Lung microvascular endothelial cell (primary cell): ENCODE measurements at regions not wholly inside any gene's neighbourhood (a gene's known extent, or its start where the extent isn't known, plus 50 kb on each side); places are given as distances from the start of the nearest gene placed in this dataset.
"Not testable (repeated sequence)": the region's sequence is repeated elsewhere in the genome, so short reads cannot be mapped to it uniquely, and the experiment has no call there.

Experiments used
- DNase-seq, 2 donors: peaks; one replicate each; pipeline versions ENCODE4 v3.0.0 to v3.0.0-alpha.2; 2010; ENCODE audit warnings: low read depth in 2 of 2

DNA sequence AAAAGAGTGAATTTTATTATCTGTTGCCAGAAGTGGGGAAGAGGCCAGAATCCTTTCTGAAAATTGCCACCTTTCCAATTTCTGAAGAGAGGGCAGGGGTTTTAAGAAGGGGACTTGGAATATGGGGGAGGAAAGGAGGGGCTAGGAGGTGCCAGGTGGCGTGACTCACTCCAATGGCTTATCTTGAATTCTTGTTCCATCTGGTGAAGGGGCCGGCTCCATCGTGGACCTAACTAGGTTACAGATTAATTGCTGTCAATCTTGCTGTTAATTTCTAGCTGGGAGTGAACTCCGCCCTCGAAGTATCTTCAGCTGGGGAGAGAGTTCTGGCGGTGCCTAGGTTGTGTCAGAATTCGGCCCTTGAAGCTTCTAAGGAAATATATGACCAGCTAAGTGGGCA is 138.7 kb downstream of the YTHDC2 start:
- no peak for DNase-seq

DNA sequence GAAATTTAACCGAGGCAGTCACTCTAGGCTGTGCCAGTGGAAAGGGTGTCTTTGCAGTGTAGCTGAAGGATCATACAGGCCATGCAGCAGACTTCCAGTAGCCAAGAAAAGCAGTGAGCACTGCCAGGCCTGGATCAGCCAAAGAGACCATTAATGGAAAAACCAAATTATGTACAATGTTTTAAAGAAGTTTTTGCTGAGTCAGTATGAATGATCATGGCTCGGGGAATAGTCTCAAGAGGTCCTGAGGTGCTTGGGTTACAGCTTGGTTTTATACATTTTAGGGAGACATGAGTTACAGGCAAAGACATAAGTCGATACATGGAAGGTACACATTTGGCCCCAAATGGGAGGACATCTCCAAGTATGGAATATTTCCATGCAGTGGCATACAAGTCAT is 141.3 kb downstream of the YTHDC2 start:
- no peak for DNase-seq

DNA sequence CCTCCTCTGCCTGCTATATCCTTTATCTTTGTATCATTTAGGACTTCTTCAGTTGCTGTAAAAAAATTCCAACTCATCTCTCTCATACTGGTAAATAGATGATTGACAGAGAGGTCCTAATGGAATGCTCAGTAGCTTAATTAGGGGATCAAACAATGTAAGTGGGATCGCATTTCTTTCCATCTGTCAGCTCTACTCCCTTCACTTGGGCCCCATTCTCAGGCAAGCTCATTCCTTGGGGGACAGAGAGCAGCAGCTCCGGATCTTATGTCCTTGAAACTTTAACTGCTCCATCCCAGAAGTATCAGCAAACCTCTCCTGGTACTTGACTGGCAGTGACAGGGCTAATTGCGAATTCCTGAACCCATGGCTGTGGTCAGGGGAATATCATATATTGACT is 146.7 kb downstream of the YTHDC2 start:
- no peak for DNase-seq

DNA sequence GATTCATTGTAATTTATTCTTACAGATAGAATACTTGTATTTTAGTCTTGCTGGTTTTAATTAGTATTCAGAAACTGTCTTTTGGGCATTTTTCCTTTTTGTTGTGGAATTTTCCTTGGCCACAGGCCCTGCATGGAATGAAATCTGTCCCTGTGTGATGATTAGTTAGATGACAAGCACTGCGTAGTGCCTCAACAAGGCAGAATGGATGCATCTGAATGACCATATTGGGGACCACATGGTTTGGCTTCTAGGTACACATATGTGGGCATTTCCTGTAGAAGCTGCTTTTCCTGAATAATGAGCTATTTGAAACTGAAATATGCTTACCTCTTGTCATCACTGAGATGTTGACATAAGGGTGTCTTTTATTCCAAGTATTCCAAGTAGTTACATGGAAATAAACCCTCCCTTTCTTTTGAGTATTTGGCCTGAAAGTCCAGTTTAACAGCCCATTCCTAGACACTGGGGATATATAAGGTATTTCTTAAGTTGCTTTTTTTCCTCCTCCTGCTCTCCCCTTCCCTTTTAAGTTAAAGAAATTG is 147.3 kb downstream of the YTHDC2 start:
- DNase-seq, result no peak

DNA sequence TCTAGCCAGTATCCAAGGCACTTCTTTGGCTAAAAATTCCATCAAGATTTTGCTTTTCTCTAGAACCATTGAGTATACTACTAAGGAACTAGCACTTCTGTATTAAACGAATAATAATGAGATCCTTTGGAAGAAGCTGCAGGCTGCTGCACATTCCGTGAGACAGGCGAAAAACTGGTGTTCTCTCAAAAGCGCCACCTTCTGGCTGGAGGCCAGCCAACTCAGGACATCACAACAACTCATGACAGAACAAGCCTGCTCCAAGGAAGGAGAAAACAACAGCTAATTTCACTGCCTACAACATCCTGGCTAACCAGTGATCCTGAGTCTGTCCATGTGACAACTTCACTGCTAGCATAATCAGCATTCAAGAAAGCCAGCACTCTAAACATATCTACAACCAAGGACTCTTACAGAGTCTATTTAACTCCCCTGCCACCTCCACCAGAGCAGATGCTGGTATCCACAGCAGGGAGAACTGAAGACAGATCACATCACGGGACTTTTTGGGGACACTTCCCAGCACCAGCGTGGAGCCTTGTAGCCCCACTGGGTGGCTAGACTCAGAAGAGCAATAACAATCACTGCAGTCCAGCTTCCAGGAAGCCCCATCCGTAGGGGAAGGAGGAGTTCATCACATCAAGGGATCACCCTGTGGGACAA is 150.5 kb downstream of the YTHDC2 start:
- peak; percentile 61 to 72 for DNase-seq

DNA sequence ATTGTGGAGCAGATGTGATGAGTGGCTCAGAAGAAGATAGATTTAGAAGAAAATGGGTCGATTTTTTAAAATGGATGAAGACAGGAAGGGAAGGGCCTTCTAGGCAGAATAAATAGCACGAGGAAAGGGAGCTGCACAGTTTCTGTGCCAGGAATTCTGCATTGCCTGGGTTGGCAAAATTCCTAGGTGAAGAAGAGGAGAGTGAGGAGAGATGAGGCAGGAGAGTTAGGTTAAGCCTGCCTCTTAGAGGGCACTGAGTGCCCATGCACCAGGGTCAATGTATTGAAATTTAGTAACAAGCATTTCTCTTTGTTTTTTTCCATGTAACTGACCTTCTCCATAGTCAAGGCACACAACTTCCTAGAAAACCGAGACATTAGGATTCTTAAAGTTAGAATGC is 159.5 kb downstream of the YTHDC2 start:
- DNase-seq, result no peak

DNA sequence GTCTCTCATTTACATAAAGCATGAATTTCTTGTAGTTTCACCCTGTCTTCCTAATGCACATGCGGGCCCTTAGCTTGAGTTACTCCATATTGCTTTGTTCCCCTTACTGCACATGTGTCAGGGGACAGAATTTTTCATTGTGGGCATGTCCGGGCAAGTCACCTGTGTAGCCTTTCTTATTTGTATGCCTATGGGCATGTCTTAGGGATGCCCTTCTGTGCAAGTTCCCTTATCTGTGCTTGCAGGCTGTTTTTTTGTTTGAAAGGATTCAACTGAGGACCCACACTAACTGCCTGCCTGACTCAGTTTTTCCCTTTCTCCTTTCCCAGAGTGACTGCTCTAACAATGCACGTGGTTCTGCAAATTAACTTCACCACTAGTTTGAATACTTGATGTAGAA is 161.7 kb downstream of the YTHDC2 start:
- DNase-seq, result no peak

DNA sequence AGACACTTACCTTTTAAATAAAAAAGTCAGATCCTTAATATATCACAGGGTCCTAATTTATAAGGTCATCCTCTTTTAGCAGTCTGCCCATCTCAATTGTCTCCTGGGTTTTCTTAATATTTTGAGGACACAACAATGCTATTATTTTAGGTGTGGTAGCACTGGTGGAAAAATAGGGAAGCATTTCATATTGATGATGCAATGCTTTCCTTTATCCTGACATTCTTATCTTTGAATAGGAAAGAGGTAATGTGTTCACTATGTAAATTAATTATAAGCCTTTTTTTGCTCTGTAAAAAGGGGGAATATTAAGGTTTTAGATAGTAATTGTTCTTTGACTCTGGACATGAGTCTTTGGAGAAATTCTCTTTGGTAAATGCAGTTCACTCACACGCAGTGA is 164.7 kb downstream of the YTHDC2 start:
- DNase-seq, result no peak

DNA sequence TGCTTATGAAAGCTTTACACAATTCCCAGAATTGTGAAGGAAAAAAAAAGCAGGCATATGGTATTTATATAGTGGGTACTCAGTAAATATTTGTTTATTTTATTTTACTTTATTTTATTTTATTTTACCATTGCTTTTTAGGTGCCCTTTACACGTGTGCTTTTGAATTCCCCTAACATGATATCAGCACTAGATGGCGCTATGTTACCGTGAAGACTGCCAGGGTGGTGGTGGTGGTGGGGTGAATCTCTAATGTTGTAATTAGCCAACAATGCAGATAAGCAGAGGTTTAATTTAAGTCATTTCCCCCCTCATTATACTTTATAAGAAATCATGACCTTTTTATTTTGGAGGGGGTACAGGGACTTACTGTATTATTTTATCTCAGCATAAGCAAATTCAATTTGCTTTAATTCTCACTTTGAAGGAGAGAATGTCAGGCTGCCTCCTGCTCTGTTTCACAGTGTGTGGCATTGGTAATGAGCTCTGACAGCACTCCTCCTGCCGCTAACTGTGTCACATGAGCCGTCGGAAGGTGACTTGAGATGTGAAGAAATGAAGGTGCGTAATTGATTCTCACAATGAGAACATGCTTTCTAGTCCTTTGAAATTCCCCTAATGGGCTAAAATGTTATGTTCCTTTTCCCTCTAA is 165.6 kb downstream of the YTHDC2 start:
- peak; percentile 65 to 80 for DNase-seq

DNA sequence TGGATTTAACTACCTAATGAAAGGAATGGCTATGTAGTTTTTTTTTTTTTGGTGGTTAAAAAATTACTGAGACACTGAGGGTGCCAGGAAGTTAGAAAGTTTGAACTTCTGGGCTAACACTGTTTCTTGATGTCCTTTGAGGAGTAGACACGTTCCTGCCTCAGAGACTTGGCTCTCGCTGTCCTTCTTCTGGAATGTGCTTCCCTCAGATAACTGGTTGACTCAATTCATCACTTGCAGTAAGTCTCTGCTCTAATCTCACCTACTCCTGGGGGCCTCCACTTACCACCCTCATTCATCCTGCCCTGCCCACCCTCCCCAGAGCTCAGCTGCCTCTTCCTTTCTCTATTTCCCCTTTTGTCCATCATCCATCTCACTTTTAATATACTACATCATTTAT is 167.0 kb downstream of the YTHDC2 start:
- no peak for DNase-seq

DNA sequence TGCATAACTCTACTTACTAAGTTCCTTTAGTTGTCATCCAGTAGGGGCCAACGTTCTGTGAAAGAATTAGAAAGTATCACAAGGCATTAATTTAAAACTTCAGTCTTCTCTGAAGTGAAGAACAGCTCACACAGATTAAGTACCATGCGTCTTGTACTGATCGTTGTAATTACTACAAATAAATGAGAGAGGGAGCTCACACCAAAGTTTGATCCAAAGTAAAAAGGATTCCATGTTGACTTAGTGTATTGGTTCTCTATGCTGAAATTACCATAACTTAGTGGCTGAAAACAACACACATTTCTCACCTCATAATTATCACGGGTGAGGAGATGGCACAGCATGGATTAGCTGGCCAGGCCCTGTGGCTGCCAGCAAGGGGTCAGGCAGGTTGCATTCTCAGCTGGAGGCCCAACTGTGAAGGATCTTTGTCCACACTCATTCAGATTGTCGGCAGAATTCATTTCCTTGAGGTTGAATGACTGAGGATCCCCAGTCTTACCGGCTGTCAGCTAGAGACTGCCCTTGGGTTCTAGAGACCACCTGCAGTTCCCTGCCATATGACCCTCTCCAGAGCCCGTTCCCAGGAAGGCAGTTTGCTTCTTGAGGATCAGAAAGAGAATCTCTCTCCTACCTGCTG is 169.1 kb downstream of the YTHDC2 start:
- peak; percentile 29 to 66 for DNase-seq

DNA sequence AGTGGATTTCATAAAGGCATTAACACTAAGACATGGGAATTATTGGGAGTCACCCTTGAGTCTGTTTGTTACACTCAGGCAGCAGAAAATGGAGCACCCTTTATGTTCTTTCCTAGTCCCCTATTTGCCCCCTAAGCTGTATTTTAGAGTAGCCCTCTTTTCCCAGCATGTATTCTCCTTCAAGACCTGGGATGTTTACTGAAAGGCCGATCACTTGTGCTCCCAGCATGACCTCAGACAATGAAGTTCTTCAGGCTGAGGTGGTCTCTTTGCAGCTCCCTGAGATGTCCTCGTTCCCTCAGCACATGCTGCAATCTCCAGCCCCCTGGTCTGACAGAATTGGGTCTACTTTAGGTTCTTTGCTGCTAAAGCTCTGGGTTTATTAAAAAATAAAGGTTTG is 169.7 kb downstream of the YTHDC2 start:
- no peak for DNase-seq

DNA sequence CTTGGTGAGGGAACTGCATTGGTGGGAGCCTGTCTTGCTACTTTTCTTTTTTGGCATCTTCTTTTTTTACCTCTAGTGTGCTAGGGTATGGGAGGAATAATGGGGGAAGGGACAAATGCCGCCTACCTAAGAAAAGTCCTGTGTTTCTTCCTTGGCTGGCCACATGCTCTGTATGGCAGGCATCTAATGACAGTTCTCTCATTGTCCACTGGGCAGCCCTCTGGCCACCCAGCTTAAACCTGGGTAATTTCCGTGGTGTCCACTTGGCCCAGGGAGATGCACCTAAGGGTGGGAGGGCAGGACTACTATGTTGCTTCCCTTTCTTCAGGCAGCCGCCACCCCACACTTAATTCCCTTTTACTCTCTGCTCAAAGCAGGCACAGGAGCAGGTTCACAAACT is 173.1 kb downstream of the YTHDC2 start:
- DNase-seq, result no peak

DNA sequence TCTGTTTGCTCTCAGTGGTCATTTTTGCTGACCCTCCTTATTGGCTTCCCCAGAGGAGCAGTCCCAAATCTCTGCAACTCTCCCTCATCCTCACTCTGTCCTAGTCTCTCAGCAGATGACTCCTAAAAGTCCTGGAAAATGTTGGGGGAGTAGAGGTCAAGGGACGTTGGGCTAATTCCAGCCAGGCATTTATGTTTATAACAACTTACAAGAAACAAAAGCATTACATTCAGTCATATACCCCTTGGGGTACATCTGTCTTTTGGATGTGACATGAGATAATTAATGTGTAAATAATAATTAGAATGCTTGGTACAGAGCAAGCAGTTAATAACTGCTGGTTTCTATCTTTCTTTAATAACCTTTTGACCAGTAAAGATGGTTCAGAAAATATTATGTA is 176.2 kb downstream of the YTHDC2 start:
- DNase-seq, result no peak

DNA sequence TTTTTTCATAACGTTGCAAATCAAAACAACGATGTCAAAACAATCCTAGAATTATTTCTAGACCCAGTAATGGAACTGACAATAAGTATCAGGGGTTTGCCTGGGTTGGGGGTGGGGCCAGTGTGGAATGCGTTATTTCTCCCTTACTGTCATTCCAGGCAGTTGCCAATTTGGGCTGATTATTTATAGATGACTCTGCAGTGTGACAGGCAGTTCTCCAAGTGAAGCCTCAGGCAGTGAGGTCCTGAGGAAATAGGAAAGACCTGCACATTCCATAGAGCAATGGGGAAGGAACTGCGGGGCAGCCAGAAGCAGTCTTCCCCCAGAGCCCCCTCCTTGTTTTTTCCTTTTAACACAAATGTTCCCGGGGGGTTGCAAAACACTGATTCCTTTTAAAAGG is 179.0 kb downstream of the YTHDC2 start:
- DNase-seq, result peak in 1 of 2 donors; percentile 84

DNA sequence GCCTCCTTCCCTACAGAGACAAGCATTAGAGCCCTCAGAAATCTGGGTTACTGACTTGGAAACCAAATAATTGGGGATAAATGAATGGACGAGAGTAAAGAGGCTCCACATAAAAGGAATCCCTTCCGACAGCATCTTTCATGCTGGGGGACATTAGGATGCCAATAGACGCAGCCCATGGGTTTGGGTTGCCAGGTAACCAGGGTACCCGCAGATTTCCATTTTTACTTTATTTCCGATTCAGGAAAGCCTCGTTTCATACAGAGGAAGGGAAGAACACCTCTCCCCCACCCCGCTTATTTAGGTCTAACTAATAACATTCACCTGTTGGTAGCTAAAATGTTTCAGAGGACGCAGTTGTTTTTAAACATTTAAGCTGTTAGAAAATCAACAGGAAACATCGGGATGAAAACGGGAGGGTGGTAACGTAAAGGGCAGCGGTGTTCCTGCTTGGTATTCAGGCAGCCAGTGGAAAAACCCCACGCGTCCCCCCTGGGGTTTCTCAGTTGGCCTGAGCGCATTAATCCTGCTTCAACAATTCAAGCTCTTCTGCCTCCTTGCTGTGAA is 179.5 kb downstream of the YTHDC2 start:
- DNase-seq, result peak in 1 of 2 donors; percentile 82

DNA sequence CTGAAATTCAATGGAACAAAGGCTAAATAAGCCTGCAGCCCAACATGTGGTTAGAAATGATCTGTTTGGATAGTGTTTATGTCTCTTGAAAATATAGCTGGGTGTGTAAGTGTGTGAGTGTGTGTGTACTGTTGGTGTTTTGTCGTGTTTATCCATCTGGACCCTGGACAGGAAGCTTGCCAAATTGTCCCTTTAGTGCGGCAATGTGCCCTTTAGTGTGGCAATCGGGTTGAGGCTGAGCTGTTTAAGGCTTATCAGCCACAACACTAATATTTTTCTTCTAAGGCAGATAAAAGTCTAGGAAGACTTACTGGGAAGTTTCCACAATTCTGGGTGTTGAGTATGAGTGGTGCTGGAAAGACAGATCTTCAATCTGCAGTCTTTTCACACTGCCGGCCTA is 180.2 kb downstream of the YTHDC2 start:
- peak in 1 of 2 donors; percentile 54 for DNase-seq

DNA sequence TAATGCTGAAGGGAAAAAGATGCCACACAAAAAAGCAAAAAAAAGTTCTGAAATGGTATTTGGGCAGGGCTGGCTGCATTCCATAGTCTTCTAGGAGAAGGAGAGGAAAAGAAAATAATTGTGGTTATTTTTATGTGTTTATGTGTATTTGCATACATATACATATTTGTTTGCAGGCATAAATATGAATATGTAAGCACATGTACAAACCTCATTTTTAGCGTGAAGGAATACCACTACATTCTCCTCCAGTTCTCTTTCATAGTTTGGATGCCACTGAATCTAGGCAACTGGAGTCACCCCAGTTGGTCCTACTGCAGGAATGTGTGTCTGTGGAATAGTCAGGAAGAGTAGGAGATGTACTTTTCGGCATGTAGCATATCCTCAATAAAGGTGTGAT is 181.1 kb downstream of the YTHDC2 start:
- no peak for DNase-seq

DNA sequence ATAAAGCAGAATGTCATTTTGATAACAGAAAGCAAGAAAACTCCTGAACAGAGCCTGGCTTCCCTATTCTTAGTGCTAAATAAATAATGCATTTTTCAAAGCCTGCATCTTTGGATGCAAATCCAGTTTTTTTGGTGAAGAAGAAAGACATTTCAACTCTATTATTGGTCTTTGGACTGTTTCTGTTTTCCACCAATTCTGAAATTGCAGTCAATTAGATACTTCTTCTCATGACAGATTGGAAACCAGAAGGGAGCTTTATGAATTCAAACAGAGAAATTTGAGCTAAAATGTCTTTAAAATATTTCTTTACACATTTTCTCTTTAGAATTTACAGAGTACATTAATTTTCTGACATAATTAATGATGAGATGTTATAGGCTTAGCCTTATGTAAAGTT is 189.8 kb downstream of the YTHDC2 start:
- DNase-seq, result no peak

DNA sequence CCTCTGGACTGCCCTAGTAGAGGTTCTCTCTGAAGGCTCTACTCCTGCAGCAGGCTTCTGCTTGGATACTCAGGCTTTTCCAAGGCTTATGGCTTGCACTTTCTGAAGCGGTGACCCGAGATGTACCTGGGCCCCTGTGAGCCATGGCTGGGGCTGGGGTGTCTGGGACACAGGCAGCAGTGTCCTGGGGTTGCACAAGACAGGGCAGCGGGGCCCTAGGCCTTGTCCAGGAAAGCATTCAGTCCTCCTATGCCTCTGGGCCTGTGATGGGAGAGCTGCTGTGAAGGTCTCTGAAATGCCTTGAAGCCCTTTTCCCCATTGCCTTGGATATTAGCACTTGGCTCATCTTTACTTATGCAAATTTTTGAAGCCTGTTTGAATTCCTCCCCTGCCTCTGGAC is 192.2 kb downstream of the YTHDC2 start:
- no peak for DNase-seq

DNA sequence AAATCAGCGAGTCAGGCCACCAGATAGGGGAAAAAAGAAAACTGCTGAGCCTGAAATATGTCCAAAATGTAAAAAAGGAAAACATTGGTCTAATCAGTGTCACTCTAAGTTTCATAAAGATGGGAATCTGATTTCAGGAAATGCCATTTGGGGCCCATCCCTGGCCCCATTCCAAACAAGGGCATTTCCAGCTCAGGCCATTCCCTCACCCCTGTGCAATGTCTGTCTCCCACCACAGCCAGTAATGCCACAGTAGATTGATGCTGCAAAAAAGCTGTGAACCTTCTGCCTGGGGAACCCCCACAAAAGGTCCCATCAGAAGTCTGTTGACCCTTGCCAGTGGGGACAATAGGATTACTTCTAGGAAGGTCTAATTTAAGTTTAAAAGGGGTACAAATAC is 199.6 kb downstream of the YTHDC2 start:
- DNase-seq, result peak in 1 of 2 donors; percentile 67

DNA sequence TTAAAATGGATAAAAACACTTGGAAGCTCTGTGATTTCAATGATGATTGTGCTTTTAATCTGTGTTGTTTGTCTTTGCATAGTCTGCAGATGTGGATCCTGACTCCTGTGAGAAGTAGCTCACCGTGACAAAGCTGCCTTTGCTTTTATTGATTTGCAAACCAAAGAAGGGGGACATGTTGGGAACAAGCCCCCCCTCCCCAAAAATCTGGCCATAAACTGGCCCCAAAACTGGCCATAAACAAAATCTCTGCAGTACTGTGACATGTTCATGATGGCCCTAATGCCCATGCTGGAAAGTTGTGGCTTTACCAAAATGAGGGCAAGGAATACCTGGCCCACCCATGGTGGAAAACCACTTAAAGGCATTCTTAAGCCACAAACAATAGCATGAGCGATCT is 202.4 kb downstream of the YTHDC2 start:
- DNase-seq, result not testable (repeated sequence)
